Mesothelial cell of epicardium (in vitro differentiated cells): ENCODE measurements at regions not wholly inside any gene's neighbourhood (a gene's known extent, or its start where the extent isn't known, plus 50 kb on each side); places are given as distances from the start of the nearest gene placed in this dataset.
A peak's percentile ranks its signal among the peaks of the same experiment; 100 is the strongest.

ENCODE experiments used
- DNase-seq, 2 experiments: peaks; one replicate each; pipeline ENCODE4 v3.0.0; 2021; ENCODE audit warnings: low spot score in 2 of 2; ENCODE audit not compliant: unreplicated experiment in 2 of 2
- H3K27ac Mint-ChIP-seq: 2 replicates; pipeline ENCODE4 v1.8.0; 2021; ENCODE audit warnings: mixed read lengths
- H3K27me3 Mint-ChIP-seq: 2 replicates; pipeline ENCODE4 v1.8.0; 2021; ENCODE audit warnings: low read depth, mixed read lengths
- H3K36me3 Mint-ChIP-seq: 2 replicates; pipeline ENCODE4 v1.8.0; 2021; ENCODE audit warnings: mixed read lengths
- H3K4me1 Mint-ChIP-seq: 2 replicates; pipeline ENCODE4 v1.8.0; 2021; ENCODE audit warnings: mixed read lengths
- H3K4me3 Mint-ChIP-seq: 2 replicates; pipeline ENCODE4 v1.8.0; 2021; ENCODE audit warnings: mild to moderate bottlenecking, moderate library complexity, mixed read lengths
- H3K9me3 Mint-ChIP-seq: 2 replicates; pipeline ENCODE4 v1.8.0; 2021; ENCODE audit warnings: mixed read lengths
- CTCF ChIP-seq: fragments of 200-600 bp; sonication (generic); IDR thresholded peaks from one replicate; pipeline ENCODE4 v1.5.0; 2021; ENCODE audit warnings: antibody characterized with exemption; ENCODE audit not compliant: unreplicated experiment

GRCh38 chr9:104263942-104264341, 169.8 kb downstream of the SMC2 start:
- no peak for DNase-seq
- peaks cover 5% of the 10 kb centered on the region for H3K27me3 Mint-ChIP-seq
- no peak overlapping the region for H3K27ac Mint-ChIP-seq
- no peak overlapping the region for H3K4me3 Mint-ChIP-seq
- H3K36me3 Mint-ChIP-seq: no peaks in the 10 kb centered on the region
- H3K9me3 Mint-ChIP-seq: peaks cover 12% of the 10 kb centered on the region
- no peak for TF ChIP-seq CTCF
- H3K4me1 Mint-ChIP-seq: peaks cover 5% of the 10 kb centered on the region

GRCh38 chr9:104264431-104264830, 170.3 kb downstream of the SMC2 start:
- no peaks in the 10 kb centered on the region for H3K4me1 Mint-ChIP-seq
- no peak overlapping the region for H3K4me3 Mint-ChIP-seq
- peaks cover 2% of the 10 kb centered on the region for H3K27me3 Mint-ChIP-seq
- DNase-seq: no peak
- peak overlapping the region; percentile 19 for H3K27ac Mint-ChIP-seq
- peaks cover 12% of the 10 kb centered on the region for H3K9me3 Mint-ChIP-seq
- no peaks in the 10 kb centered on the region for H3K36me3 Mint-ChIP-seq
- TF ChIP-seq CTCF: no peak

- Mint-ChIP-seq H3K27me3 (no peaks in the 10 kb centered on the region), H3K27ac (no peak overlapping the region), H3K4me1 (no peaks in the 10 kb centered on the region), H3K9me3 (peaks cover 16% of the 10 kb centered on the region), H3K4me3 (no peak overlapping the region), H3K36me3 (no peaks in the 10 kb centered on the region)
- DNase-seq: no peak
- no peak for TF ChIP-seq CTCF
Observed at GRCh38 chr9:104269374-104269773, 175.3 kb downstream of the SMC2 start.

GRCh38 chr9:104269996-104270963, 176.2 kb downstream of the SMC2 start:
- Mint-ChIP-seq H3K27me3 (no peaks in the 10 kb centered on the region), H3K27ac (no peak overlapping the region), H3K9me3 (peaks cover 14% of the 10 kb centered on the region), H3K4me3 (no peak overlapping the region), H3K36me3 (no peaks in the 10 kb centered on the region), H3K4me1 (no peaks in the 10 kb centered on the region)
- no peak for TF ChIP-seq CTCF
- DNase-seq: no peak

- TF ChIP-seq CTCF: no peak
- H3K27me3 Mint-ChIP-seq: peaks cover 3% of the 10 kb centered on the region
- peaks cover 16% of the 10 kb centered on the region for H3K9me3 Mint-ChIP-seq
- DNase-seq: no peak
- H3K4me3 Mint-ChIP-seq: no peak overlapping the region
- peaks cover 30% of the 10 kb centered on the region for H3K4me1 Mint-ChIP-seq
- no peak overlapping the region for H3K27ac Mint-ChIP-seq
- no peaks in the 10 kb centered on the region for H3K36me3 Mint-ChIP-seq
Observed at GRCh38 chr9:104276709-104277245, 182.7 kb downstream of the SMC2 start.
